ENCODE measurements at regions not wholly inside any gene's neighbourhood (a gene's known extent, or its start where the extent isn't known, plus 50 kb on each side); places are given as distances from the start of the nearest gene placed in this dataset.

DNA sequence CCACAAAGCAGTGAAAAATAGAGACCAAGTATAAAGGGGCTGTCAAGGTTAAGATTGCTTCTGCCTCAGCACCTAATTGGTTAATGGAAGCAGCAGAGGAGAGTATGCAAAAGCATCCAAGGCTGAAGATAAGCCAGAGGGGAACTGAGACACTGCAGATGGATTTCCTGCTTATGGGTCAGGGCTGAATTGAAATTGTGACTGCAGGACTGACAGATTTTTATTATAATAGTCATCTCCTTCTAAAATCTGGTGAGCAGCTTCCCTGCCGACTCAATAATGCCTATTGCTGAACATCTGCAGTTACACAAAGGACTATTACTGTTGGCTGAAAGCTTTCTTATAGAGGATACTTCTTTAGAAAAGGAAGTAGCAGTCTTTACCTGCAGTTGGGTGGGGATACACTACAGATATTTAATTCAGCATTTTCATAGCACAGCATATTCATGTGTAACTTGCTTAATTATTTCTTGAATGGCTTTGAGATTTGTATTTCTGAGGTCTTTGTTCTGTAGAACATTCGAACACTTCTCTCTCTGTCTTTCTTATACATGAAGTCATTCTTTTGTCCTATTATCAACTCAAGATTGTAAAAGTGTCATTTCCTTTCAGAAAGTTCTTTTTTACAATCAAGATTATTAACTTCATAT is 363.0 kb upstream of the RIOK2 start:
- Histone ChIP-seq H3K27ac (ENCODE audit: low read length) (peak overlapping the region; percentile 74), H3K27me3 (ENCODE audit: insufficient read depth, low read depth, low read length) (no peaks in the 10 kb centered on the region), H3K4me2 (ENCODE audit: low read length) (peak overlapping the region; percentile 57), H2AFZ (ENCODE audit: low read depth, low read length) (peak overlapping the region; percentile 53), H4K20me1 (ENCODE audit: insufficient read depth) (no peaks in the 10 kb centered on the region), H3K36me3 (ENCODE audit: insufficient read depth, low read length) (no peaks in the 10 kb centered on the region), H3K79me2 (replicated peaks; ENCODE audit: insufficient read depth, low read length) (no peaks in the 10 kb centered on the region), H3K9me3 (ENCODE audit: low read length) (no peaks in the 10 kb centered on the region), H3K9ac (ENCODE audit: low read length) (peak overlapping the region; percentile 41), H3F3A (ENCODE audit: insufficient read depth, low read length, poor library complexity, severe bottlenecking) (peaks cover 2% of the 10 kb centered on the region), H3K4me3 (ENCODE audit: low read length) (peak overlapping the region; percentile 33), H3K9me2 (ENCODE audit: insufficient read depth, low read length) (no peaks in the 10 kb centered on the region)
- TF ChIP-seq RAD21 (conservative IDR thresholded peaks at IDR 0.05), result peak; percentile 35
- TF ChIP-seq SMC3 (conservative IDR thresholded peaks at IDR 0.05; ENCODE audit: poor library complexity), result peak; percentile 37
- no peak for TF ChIP-seq EZH2 (IDR thresholded peaks at IDR 0.05; ENCODE audit: borderline replicate concordance, insufficient read depth, low read length, poor library complexity, severe bottlenecking)
- TF ChIP-seq, protein P1, sequence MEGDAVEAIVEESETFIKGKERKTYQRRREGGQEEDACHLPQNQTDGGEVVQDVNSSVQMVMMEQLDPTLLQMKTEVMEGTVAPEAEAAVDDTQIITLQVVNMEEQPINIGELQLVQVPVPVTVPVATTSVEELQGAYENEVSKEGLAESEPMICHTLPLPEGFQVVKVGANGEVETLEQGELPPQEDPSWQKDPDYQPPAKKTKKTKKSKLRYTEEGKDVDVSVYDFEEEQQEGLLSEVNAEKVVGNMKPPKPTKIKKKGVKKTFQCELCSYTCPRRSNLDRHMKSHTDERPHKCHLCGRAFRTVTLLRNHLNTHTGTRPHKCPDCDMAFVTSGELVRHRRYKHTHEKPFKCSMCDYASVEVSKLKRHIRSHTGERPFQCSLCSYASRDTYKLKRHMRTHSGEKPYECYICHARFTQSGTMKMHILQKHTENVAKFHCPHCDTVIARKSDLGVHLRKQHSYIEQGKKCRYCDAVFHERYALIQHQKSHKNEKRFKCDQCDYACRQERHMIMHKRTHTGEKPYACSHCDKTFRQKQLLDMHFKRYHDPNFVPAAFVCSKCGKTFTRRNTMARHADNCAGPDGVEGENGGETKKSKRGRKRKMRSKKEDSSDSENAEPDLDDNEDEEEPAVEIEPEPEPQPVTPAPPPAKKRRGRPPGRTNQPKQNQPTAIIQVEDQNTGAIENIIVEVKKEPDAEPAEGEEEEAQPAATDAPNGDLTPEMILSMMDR (IDR thresholded peaks at IDR 0.05; ENCODE audit: poor library complexity, severe bottlenecking), result no peak
- TF ChIP-seq EP300 (conservative IDR thresholded peaks at IDR 0.05; ENCODE audit: poor library complexity, severe bottlenecking), result peak; percentile 37

DNA sequence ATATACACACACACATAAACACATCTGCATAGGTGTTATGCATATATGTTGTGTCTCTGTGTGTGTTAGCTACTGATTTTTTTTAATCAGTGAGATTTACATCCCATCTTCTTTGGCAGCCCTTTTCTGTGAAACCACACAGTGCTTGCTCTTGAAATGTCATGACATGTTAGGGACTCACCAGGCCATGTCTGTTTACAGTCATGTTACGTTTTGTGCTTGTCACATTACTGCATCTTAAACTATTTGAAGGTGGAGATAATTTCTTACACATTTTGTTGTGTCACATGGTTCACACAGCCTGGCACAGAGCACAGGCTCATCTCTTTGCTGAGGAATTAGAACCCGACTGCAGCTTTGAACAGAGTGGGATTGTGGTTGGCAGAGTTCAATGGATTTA is 364.4 kb upstream of the RIOK2 start:
- Histone ChIP-seq H3K79me2 (replicated peaks; ENCODE audit: insufficient read depth, low read length) (no peaks in the 10 kb centered on the region), H3K27me3 (ENCODE audit: insufficient read depth, low read depth, low read length) (no peaks in the 10 kb centered on the region), H3K9ac (ENCODE audit: low read length) (no peak overlapping the region), H3K4me2 (ENCODE audit: low read length) (no peak overlapping the region), H3K27ac (ENCODE audit: low read length) (peak overlapping the region; percentile 74), H3K9me2 (ENCODE audit: insufficient read depth, low read length) (no peaks in the 10 kb centered on the region), H4K20me1 (ENCODE audit: insufficient read depth) (no peaks in the 10 kb centered on the region), H3K9me3 (ENCODE audit: low read length) (no peaks in the 10 kb centered on the region), H3K36me3 (ENCODE audit: insufficient read depth, low read length) (no peaks in the 10 kb centered on the region), H3F3A (ENCODE audit: insufficient read depth, low read length, poor library complexity, severe bottlenecking) (peaks cover 5% of the 10 kb centered on the region), H2AFZ (ENCODE audit: low read depth, low read length) (no peak overlapping the region), H3K4me3 (ENCODE audit: low read length) (no peak overlapping the region)
- TF ChIP-seq MXI1 (conservative IDR thresholded peaks at IDR 0.05; ENCODE audit: poor library complexity, severe bottlenecking), result no peak
- TF ChIP-seq EP300 (conservative IDR thresholded peaks at IDR 0.05; ENCODE audit: poor library complexity, severe bottlenecking), result peak; percentile 63
- peak; percentile 76 for TF ChIP-seq POLR2AphosphoS5 (IDR thresholded peaks at IDR 0.05)

DNA sequence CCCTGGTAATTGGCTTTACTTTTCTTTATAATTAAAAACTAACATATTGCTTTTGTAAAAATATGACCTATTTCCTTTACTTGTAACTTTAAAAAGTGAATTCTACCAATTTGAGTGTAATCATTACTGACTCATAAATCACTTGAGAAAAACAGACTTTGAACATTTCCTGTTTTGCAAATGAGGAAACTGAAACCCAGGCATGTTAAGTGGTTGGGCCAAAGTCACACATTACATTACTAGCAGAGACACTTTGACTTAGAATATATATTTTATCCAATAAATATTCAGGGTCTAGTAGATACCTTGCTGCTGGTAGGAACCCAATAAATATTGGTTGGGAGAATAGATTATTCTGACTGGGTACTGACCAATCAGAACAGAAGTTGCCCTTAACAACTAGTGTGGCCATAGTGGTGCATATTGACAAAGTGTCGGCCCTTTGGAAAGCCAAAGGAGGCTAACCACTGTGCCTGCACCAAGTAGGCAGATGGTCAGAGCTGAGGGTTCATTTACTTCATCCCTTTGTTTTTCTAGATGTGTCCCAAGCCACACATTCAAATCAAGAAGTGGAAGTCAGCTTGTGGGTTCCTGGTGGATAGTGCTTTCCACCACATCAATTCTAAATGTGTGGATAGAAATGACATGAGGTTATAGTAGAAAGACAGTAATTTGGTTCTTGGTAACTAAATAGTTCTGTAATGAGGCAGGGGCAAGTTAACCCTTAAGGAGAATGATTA is 365.1 kb upstream of the RIOK2 start:
- Histone ChIP-seq H3K9me3 (ENCODE audit: low read length) (no peaks in the 10 kb centered on the region), H3K4me3 (ENCODE audit: low read length) (no peak overlapping the region), H3K27me3 (ENCODE audit: insufficient read depth, low read depth, low read length) (no peaks in the 10 kb centered on the region), H3K36me3 (ENCODE audit: insufficient read depth, low read length) (no peaks in the 10 kb centered on the region), H3K79me2 (replicated peaks; ENCODE audit: insufficient read depth, low read length) (no peaks in the 10 kb centered on the region), H3F3A (ENCODE audit: insufficient read depth, low read length, poor library complexity, severe bottlenecking) (peaks cover 5% of the 10 kb centered on the region), H3K27ac (ENCODE audit: low read length) (peak overlapping the region; percentile 74), H3K9me2 (ENCODE audit: insufficient read depth, low read length) (no peaks in the 10 kb centered on the region), H2AFZ (ENCODE audit: low read depth, low read length) (no peak overlapping the region), H4K20me1 (ENCODE audit: insufficient read depth) (no peaks in the 10 kb centered on the region), H3K9ac (ENCODE audit: low read length) (no peak overlapping the region), H3K4me2 (ENCODE audit: low read length) (no peak overlapping the region)
- TF ChIP-seq EZH2 (IDR thresholded peaks at IDR 0.05; ENCODE audit: borderline replicate concordance, insufficient read depth, low read length, poor library complexity, severe bottlenecking), result no peak
- no peak for TF ChIP-seq MXI1 (conservative IDR thresholded peaks at IDR 0.05; ENCODE audit: poor library complexity, severe bottlenecking)
- TF ChIP-seq POLR2AphosphoS5 (IDR thresholded peaks at IDR 0.05), result no peak
